ENCODE measurements at regions not wholly inside any gene's neighbourhood (a gene's known extent, or its start where the extent isn't known, plus 50 kb on each side); places are given as distances from the start of the nearest gene placed in this dataset.

- no peak for DNase-seq (ENCODE audit: low read depth, low spot score)
- TF ChIP-seq CTCF (IDR thresholded peaks at IDR 0.05; ENCODE audit: insufficient read depth, low read length, missing control alignments) = no peak
- H3K4me3 ChIP-seq (ENCODE audit: low read depth, low read length) = no peak overlapping the region
- POLR2A ChIA-PET = interaction anchor here (0.6 kb wide), 1 partner anchor 75 kb away, joined by 3 read pairs; no protein-coding TSS in a partner anchor
- CTCF ChIA-PET = no interaction called here
Observed at GRCh38 chrX:13103188-13103913, 58.9 kb upstream of the FAM9C start.

- POLR2A ChIA-PET = interaction anchor here (0.6 kb wide), 1 partner anchor 74 kb away, joined by 3 read pairs; no protein-coding TSS in a partner anchor
- no peak overlapping the region for H3K4me3 ChIP-seq (ENCODE audit: low read depth, low read length)
- CTCF ChIA-PET = no interaction called here
- no peak for TF ChIP-seq CTCF (IDR thresholded peaks at IDR 0.05; ENCODE audit: insufficient read depth, low read length, missing control alignments)
- DNase-seq (ENCODE audit: low read depth, low spot score) = no peak
Observed at GRCh38 chrX:13102636-13103035, 58.2 kb upstream of the FAM9C start.

GRCh38 chrX:13101441-13102139 lies 57.2 kb upstream of the FAM9C start:
- POLR2A ChIA-PET = interaction anchor here (0.5 to 0.6 kb wide), 2 partner anchors 385 to 386 kb away, joined by 3 read pairs; no protein-coding TSS in a partner anchor
- no peak overlapping the region for H3K4me3 ChIP-seq (ENCODE audit: low read depth, low read length)
- TF ChIP-seq CTCF (IDR thresholded peaks at IDR 0.05; ENCODE audit: insufficient read depth, low read length, missing control alignments) = no peak
- no peak for DNase-seq (ENCODE audit: low read depth, low spot score)
- CTCF ChIA-PET = interaction anchor here (1.5 kb wide), 1 partner anchor 155 kb away, joined by 3 read pairs; no protein-coding TSS in a partner anchor

- no peak for DNase-seq (ENCODE audit: low read depth, low spot score)
- ChIA-PET POLR2A (interaction anchor here (1.6 kb wide), 1 partner anchor 124 kb away, joined by 4 read pairs; the partner anchor contains the start of gene TMSB4X), CTCF (interaction anchor here (0.9 to 1.4 kb wide), 2 partner anchors 8 to 16 kb away, joined by 3 to 4 read pairs; no protein-coding TSS in a partner anchor)
- no peak for TF ChIP-seq CTCF (IDR thresholded peaks at IDR 0.05; ENCODE audit: insufficient read depth, low read length, missing control alignments)
- no peak overlapping the region for H3K4me3 ChIP-seq (ENCODE audit: low read depth, low read length)
Observed at GRCh38 chrX:13099121-13099520, 54.7 kb upstream of the FAM9C start.

GRCh38 chrX:13096728-13097127 lies 52.3 kb upstream of the FAM9C start:
- POLR2A ChIA-PET = interaction anchor here (0.6 kb wide), 1 partner anchor 15 kb away, joined by 8 read pairs; no protein-coding TSS in a partner anchor
- no peak for TF ChIP-seq CTCF (IDR thresholded peaks at IDR 0.05; ENCODE audit: insufficient read depth, low read length, missing control alignments)

GRCh38 chrX:13094828-13095341 lies 50.5 kb upstream of the FAM9C start:
- DNase-seq (ENCODE audit: low read depth, low spot score) = no peak
- ChIA-PET CTCF (interaction anchor here (0.5 kb wide), 1 partner anchor 372 kb away, joined by 3 read pairs; no protein-coding TSS in a partner anchor), POLR2A (no interaction called here)
- no peak overlapping the region for H3K4me3 ChIP-seq (ENCODE audit: low read depth, low read length)
- TF ChIP-seq CTCF (IDR thresholded peaks at IDR 0.05; ENCODE audit: insufficient read depth, low read length, missing control alignments) = no peak

More at GRCh38 chrX:13096728-13097127, 52.3 kb upstream of the FAM9C start:
- CTCF ChIA-PET = no interaction called here
- no peak overlapping the region for H3K4me3 ChIP-seq (ENCODE audit: low read depth, low read length)
- DNase-seq (ENCODE audit: low read depth, low spot score) = no peak
